Choroid plexus epithelial cell (primary cell): ENCODE measurements at regions not wholly inside any gene's neighbourhood (a gene's known extent, or its start where the extent isn't known, plus 50 kb on each side); places are given as distances from the start of the nearest gene placed in this dataset.

Experiments
- DNase-seq: peaks from one replicate; pipeline ENCODE4 v3.0.0-alpha.2; 2010; ENCODE audit warnings: low read depth
- H3K4me3 ChIP-seq: 2 replicates; pipeline ENCODE4 v1.5.1; 2011; ENCODE audit warnings: low read depth, mild to moderate bottlenecking, control low read depth, low read length, moderate library complexity
- CTCF ChIP-seq: conservative IDR thresholded peaks from 2 replicates; pipeline ENCODE4 v1.5.1; 2011; ENCODE audit warnings: low read depth, mild to moderate bottlenecking, control low read depth, inconsistent platforms, low read length, moderate library complexity

GRCh38 chr12:118467641-118468305 lies 91.4 kb downstream of the SUDS3 start:
- no peak for DNase-seq
- H3K4me3 ChIP-seq, result no peak overlapping the region
- TF ChIP-seq CTCF, result no peak

GRCh38 chr12:118472940-118473339 lies 96.6 kb downstream of the SUDS3 start:
- no peak overlapping the region for H3K4me3 ChIP-seq
- no peak for DNase-seq
- TF ChIP-seq CTCF, result no peak

GRCh38 chr12:118480235-118480634 lies 103.9 kb downstream of the SUDS3 start:
- TF ChIP-seq CTCF, result no peak
- no peak overlapping the region for H3K4me3 ChIP-seq

GRCh38 chr12:118488034-118488433 lies 111.7 kb downstream of the SUDS3 start:
- no peak for TF ChIP-seq CTCF
- H3K4me3 ChIP-seq, result no peak overlapping the region
- no peak for DNase-seq

More at GRCh38 chr12:118480235-118480634, 103.9 kb downstream of the SUDS3 start:
- DNase-seq, result no peak

- TF ChIP-seq CTCF, result no peak
- DNase-seq, result no peak
- no peak overlapping the region for H3K4me3 ChIP-seq
Measured at GRCh38 chr12:118493962-118494361, 117.6 kb downstream of the SUDS3 start.

GRCh38 chr12:118494776-118495175 lies 118.4 kb downstream of the SUDS3 start:
- H3K4me3 ChIP-seq, result no peak overlapping the region
- no peak for TF ChIP-seq CTCF
- no peak for DNase-seq

GRCh38 chr12:118495296-118495695 lies 118.9 kb downstream of the SUDS3 start:
- H3K4me3 ChIP-seq, result no peak overlapping the region
- no peak for DNase-seq
- no peak for TF ChIP-seq CTCF
